HG03064 (cell line): ENCODE measurements at regions not wholly inside any gene's neighbourhood (a gene's known extent, or its start where the extent isn't known, plus 50 kb on each side); places are given as distances from the start of the nearest gene placed in this dataset.
"Not testable (repeated sequence)": the region's sequence is repeated elsewhere in the genome, so short reads cannot be mapped to it uniquely, and the experiment has no call there.

ENCODE experiments used
- ATAC-seq: cut with Tn5 transposase; IDR thresholded peaks from one replicate; pipeline ENCODE4 v1.9.1; 2021; ENCODE audit warnings: low read depth; ENCODE audit not compliant: unreplicated experiment

DNA sequence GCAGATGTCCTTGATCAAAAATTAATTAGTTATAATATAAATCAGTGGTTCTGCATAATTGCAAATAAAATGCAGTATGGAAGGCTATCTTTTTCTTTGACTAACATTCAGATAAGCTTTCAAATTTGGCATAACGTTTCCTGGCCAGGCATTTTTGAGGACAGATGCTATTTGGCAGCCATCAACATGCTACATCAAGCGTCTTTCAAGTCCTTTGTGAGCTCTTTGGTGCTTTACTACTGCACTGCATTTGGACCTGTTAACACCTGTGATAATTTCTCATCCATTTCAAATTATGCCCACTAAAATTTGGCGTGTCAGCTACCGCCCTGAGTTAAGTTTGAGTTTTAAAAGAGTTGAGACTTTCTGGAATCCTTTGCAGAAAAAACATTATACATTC is 545.7 kb downstream of the STK39 start:
- no peak for ATAC-seq

DNA sequence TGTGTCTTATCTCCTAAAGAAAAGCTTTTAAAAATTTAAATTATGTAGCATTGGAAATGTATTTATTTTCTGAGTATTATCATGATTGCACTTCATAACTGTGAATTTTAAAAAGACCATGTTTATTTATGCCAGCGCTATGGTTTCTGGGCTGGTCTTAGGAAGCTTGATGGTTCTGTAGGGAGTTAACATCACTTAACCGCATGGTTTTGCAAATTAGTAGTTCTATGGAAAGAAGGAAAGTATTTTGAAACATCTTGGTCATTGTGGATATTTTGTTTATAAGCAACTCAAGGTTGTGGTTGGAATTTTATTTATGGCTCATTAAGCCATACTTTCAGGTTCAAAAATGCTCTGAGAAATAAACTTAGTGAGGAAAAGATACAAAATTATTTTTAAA is 549.4 kb downstream of the STK39 start:
- ATAC-seq = no peak

DNA sequence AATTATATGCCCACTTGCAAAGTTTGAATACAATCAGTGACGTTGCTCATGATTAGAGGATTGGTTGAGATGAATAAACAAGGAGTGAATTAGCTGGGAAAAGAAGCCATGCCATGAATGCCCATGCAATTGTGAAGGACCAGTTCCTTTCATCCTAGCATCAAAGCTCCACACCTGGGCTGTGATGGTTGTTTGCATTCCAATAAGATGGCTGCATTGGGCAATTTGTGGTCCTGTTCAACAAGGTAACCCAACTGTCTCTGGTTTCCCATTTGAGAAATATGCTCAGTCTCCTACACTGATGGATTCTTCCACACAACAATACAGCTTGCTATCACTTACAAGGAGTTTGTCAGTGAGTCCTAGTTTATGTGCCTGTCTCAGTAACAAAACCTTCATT is 550.2 kb downstream of the STK39 start:
- ATAC-seq = no peak

DNA sequence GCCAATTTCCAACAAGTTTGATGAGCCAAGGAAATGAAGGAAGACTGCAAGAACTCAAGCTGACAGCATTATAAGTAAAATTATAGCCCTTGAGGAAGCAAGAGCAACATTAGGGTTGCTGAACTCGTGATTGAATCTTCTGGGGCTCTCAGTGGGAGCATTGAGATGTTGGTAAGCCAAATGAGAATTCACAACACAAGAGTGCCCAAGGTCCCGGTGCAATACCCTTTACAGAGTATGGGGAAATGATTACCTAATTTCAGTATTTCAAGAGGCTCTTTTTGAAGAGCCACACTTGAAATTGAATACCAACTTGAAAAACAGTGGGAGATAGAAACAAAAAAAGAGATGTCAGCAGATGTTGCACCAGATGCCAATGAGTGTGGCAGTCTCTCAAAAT is 554.5 kb downstream of the STK39 start:
- ATAC-seq = no peak

DNA sequence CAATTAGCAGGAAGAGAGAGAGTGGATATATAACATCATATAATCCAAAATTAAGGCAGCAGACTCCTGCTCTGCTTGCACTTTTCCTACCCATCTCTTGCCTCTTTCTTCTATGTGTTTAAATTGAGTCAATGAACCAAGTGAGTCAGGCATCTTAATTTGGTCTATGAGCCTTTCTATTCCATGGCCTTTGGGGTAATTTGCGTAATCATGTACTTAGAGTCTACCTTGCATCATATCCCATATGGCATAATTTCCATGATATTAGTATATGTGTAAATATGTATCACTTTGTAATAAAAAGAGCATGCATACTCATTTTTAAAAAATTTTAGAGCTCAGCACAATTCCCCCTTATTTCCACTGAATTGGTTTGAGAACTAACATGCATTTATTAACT is 555.2 kb downstream of the STK39 start:
- ATAC-seq = no peak

DNA sequence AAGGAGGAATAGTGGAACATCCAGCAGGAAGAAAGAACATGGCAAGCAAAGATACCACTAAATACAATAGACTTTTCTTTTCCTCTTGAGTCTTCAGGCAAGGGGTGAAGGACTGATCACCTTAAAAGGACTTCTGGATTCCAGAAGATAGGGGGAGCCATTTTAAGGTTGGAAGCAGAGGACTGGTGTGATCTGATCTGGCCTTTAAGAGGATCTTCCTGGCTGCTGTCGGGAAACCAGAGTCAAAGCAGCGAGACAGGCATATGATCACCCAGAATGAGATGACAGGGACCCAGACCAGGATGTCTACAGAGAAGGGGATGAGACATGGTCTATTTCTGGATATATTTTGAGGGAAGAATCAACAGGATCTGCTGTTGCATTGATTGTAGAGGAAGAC is 558.0 kb downstream of the STK39 start:
- ATAC-seq = no peak

DNA sequence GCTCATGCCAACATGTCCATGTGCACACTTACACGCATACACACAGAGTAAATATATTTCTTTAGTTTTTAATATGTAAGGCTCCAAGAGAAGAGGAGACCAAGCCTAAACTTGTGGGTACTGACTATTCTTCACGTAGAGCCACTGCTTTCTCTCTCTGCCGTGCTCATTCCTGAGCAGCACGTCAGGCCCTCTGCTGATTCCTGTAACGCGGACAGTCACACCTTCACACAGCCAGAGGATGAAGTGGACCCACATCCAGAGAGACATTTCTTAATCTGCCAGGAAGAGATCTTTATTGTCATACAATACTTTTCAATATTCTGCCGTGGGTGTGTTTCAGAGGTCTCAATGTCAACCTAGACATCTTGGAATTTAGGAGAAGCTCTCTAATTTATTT is 560.7 kb downstream of the STK39 start:
- ATAC-seq = no peak

DNA sequence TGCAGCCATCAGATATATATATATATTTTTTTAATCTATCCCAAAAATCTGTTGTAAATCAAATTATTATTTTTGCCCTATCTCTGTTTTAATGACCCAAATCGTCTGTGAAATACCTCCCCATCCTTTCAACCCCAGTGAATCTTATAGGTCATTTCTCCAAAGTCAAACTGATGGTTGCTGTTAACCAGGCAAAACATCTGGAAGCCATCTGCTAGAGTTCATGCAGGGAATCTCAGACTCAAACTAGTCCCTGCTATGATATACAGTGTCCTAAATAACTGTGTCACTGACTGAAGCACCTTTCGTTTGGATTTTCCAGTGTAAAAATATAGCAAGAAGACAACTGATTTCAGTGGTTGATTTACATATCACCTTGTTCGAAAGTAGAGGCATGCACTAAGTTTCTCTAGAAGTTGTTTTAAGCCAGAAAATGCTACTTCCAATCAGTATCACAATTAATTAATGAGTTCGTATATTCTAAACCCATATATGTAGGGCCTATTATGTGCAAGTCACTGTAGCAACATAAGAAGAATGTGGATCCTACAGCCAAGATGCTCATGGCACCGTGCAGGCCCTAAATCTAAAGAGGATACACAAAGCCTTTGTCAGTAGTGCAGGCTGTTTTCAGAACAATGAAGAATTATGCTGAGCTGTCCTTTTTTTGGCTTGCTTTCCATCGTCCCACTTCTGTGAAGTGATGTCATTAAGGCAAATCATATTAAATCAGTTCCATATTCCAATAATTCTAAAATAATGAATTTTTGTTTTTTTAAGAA is 566.0 kb downstream of the STK39 start:
- ATAC-seq = no peak

DNA sequence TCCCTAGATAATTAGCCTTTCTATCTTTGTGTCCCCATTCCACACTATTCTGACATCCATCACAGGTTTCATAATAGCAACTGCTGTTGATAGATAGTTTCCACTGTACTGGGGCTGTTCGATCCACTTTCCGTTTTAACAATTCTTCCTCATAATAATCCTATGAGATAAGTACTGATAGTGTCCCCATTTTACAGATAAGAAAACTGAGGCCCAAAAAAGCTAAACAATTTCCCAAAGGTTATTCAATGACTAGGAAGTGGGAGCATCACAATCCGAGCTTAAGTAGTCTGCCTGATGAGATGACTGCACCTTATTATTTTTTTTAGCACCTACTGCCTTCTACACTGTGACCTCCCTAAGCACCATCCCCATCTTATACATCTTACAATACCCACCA is 569.2 kb downstream of the STK39 start:
- ATAC-seq = no peak

DNA sequence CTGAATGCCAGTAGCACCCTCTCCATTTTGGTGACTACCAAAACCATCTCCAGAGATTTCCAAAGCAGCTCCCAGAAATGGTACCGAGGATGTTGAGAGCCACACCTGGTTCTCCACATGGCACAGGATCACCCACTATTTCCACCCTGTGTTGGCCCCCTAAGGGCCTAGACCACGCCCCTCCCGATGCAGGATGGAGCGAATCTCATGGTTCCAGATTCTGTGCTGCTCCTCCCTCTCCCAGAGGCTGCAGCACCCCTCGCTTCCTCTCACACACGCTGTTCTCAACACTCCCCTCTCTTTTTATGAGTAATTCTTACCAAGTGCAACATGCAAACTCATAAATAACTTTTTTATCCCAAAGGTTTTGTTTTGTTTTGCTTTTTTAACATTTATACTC is 571.5 kb downstream of the STK39 start:
- no peak for ATAC-seq

DNA sequence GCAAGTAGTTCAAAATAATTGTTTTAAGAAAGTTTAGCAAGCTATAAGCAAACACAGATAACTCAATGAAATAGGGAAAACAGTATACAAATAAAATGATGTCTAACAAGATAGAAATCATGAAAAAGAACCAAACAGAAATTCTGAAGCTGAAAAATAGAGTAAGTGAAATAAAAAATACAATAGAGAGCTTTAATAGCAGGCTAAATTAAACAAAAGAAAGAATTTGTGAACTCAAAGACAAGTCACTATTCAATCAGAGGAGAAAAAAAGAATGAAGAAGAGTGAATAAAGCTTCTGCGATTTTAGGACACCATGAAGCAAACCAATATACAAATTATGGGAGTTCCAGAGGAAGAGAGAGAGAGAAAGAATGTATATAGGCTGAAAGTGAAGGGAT is 576.8 kb downstream of the STK39 start:
- no peak for ATAC-seq

DNA sequence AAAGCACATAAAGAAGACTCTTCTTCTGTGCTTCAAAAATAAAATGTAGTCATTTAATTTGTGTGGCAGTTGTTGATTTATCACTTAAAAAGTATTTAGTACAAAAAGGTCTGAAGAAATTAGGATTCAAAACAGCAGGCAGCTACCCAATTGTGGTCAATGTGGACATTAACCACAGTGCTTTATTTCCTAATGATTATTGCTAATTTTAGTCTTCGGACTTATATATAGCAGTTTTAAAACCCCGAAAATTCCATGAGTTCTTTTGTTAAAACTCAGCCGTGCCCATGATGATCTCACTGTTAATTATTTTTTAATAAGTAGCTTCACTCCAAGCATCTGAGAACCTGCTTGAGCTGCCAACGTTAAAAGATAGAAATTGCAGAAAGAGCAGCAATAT is 594.3 kb downstream of the STK39 start:
- ATAC-seq = no peak

DNA sequence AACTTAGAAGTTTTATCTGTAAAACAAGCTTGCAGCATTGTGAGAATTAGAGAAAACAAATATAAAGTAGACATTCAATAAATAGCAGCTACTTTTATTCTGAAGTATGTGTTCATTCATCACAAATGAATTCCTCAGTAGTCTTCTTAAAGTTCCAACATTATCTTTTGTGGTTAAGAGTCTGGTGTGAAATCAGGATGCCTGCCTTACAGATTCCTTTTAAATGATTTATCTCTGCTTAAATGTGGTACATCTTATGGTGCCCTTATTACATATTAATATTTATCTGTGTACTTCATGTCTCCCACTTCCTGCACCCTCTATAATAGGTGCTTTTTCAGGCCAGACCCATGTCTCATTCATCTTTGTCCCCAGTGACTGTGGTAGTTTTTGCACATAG is 595.0 kb downstream of the STK39 start:
- ATAC-seq = no peak

DNA sequence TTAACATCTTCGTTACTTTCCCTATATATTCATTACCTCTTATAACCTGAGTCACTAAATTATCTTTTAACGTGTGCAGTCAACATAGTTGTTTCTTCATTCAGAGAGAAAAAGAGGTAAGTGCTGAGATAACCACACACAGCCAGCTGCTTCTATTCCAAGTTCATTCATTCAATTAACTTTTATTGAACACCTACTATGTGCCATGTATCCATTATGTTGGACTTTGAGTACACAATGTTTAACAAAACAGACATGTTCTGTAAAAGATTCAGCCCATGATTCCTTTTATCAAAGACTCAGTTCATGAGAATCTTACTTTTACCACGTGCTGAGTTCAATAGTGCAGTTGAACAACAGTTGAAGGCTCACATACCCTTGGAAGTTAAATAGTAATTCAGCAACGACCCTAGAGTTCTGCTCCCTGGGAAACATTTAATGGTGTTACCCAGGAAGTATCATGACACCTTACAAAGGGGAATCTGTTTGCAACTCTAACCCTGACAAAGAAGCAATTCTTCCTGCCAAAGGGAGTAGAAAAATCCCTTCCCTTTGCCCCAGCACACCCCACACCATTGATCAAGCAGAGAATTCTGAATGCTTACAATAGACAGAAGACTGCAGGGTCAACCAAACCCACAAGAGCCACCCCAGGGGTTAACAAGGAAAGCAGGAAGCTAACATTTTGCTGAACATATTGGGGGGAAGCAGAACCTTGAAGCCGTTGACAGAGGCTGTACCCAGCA is 595.8 kb downstream of the STK39 start:
- ATAC-seq = no peak

DNA sequence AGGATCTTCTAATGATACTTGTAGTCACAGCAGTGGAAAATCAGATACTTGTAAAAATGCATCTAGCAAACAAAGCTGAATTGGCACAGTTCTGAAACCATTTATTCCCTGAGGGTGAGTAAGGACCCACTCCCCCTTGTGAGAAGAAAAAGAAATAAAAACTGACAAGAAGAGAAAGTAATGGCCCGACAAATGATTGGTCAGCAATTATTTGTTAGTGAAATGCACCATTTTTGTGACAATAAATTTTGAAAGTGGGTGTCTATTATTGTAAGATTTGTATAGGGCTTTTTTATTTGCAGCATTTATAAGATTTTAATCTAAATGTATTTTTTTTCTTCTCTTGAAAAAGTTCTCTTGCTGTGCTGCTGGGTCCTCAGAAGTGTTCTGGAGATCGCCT is 600.8 kb downstream of the STK39 start:
- ATAC-seq = no peak

DNA sequence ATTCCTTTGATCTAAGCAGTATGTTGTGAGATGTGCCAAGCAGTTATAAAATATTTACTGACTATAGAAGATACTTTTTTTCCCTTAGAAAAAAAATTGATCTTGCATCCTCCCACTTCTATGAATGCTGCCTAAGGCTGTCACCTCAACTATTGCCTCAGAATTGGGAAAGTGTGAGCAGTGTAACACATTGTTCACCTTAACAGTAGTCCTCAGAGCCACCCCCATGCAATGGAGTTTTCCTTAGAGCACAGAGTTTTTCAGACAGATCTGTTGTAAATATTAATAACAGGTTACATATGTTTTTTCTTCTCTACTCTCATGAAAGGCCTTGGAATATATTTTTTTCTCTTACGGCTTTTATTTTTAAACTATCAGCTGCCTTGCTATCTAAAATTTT is 607.3 kb downstream of the STK39 start:
- ATAC-seq = no peak

DNA sequence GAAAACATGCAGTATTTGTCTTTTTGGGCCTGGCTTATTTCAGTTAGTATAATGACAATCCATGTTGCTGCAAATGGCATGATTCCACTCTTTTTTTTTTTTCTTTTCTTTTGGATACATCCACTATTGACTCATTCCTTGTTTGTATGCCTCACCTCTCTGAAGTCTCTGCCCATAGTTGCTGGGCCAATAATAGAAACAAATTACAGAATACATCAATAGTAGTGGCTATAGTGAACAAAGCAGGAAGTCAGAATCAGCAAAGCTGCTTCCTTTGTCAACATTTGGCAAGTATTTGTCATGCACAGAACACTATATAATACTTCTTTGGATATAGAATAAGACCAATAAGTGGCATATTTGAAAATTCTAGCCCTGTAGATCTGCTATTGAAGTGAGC is 609.7 kb downstream of the STK39 start:
- no peak for ATAC-seq

DNA sequence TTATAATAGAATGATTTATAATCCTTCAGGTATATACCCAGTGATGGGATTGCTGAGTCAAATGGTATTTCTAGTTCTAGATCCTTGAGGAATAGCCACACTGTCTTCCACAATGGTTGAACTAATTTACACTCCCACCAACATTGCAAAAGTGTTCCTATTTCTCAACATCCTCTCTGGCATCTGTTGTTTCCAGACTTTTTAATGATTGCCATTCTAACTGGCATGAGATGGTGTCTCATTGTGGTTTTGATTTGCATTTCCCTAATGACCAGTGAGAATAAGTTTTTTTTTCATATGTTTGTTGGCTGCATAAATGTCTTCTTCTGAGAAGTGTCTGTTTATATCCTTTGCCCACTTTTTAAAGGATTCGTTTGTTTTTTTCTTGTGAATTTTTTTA is 615.1 kb downstream of the STK39 start:
- ATAC-seq = not testable (repeated sequence)

DNA sequence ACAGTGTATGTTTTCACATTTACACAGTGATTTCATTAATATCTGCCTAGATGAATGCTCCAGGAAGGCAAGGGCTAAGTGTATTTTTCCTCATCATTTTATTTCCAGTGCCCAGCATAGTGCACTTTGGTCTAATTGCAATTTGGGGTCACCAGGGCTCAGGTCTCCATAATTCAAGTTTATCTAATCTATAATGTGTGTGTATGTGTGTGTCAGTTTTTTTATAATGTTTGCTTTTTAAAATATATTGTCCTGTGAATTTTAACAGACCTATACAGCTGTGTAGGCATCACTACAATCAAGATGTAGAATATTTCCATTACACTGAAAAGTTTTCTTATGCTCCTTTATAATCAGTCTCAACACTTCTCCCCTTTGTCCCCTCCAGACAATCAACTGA is 620.4 kb downstream of the STK39 start:
- no peak for ATAC-seq

DNA sequence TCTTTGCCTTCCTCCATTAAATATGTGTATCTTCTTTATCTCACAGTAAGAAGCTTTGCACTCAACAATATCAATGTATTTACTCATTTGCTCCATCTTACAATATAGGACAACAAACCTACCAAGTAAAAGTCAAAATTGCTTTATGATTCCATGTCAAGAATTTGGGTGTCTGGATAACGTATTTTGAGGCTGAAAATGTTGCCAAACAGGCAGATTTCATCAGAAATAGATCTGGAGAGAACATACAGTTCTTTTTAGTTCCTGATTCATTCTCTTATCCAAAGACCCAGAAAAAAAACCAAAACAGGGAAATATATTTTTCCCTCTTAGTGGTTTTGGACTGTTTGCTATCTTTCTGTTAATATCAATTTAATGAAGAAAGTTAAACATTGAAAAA is 621.1 kb downstream of the STK39 start:
- no peak for ATAC-seq

DNA sequence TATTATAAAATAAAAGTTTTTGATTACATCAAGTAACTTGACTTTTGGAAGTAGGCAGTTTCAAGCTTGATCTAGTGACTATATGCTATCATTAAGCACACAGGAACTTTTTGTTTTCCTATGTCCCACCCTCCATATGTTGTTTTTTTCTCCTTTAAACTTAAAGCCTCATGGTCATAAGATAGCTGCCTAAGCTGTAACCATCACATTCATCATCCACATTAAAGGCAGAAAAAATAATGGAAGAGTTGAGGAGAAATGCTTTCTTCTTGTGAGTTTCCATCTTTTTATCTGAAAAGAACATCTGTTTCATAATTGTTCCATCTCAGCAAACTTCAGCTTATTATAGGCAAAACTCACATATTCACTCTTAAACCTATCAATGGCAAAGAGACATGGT is 630.4 kb downstream of the STK39 start:
- no peak for ATAC-seq

DNA sequence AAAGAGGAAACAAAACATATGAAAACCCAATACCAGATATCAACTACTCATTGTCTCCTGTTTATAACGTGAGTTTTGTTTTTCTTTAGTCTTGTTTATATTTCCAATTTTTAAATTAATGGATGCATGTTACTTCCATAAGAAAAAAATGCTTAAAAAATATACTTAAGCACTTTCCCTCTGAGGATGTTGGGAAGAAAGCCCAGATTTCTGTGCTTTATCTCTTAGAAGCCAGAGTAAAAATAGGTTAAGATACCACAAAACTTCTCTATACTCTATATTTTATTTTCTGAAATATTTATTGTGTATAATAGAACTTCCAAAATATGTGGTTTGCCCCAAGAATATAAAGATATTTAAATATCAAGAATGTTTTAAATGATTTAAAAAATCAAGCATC is 633.9 kb downstream of the STK39 start:
- ATAC-seq = no peak
